HG03097 (cell line): ENCODE measurements at regions not wholly inside any gene's neighbourhood (a gene's known extent, or its start where the extent isn't known, plus 50 kb on each side); places are given as distances from the start of the nearest gene placed in this dataset.

Experiments
- ATAC-seq: cut with Tn5 transposase; IDR thresholded peaks from one replicate; pipeline ENCODE4 v1.9.1; 2021; ENCODE audit not compliant: unreplicated experiment, low FRiP score

DNA sequence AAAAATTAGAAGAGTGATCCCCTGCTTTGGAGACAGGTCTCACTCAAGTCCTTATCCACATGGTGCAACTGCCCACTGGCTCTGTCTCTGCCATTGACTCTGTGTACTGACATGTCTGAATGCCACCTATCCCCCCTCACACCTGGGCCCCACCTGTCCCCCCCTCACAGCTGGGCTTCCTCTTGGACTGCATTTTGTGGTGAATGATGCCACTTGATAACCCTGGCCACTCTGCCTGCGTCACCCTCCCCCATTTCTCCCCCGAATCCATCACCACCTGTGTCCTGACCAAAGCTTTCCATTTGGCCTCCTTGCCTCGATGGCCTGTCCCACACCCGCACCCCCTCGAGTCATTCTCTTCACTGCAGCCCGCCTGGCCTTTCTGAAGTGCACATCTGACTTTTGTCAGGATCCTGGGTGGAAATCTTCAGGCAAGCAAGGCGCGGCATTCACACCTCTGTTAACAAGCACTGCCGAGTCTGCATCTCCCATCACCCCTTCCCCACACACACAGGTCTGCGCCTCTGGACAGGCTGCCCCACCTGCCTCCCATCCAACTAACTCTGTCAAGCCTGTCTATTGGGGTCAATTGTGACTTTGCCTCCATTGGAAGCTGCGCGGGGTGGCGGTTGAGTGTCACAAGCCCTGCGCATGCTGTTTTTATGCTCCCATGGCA lies 175.3 kb upstream of the KLF14 start:
- no peak for ATAC-seq

DNA sequence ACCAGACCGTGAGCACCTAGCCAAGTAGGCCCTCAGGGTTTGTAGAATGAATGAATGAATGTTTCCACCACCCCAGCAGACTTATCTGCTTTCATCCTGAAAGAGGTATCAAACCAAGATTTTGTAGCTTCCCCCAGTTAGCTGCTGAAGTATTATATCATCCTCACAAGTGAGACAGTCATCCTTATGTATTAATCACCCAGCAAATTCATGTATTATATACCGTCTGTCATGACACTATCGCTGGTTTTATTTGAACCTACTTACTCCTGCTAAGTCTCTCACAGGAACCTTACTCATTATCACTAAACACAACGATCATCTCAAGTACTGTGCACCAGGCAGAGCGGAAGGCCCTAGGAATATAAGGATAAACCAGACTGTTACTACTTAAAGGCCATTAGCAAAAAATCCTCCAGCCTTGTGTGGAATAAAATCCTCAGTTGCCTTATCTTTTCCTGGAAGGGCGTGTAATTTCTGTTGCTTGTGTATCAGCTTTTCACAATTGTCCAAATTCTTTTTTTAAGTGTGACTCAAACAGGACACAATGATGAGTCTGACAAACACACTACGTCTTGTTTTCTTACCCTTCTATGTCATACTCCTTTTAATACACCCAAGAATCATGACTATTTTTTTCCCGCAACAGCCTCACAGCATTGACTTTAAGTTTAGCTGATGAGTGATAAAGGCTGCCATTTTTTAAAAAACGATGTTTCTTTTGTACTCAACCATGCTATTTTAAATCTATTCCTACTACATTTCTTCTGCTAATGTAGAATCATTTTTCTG lies 176.1 kb upstream of the KLF14 start:
- no peak for ATAC-seq

- ATAC-seq: no peak
Measured at GRCh38 chr7:130910949-130911944, 177.2 kb upstream of the KLF14 start.

- ATAC-seq: no peak
Measured at GRCh38 chr7:130912082-130912861, 178.3 kb upstream of the KLF14 start.

- peak; percentile 83 for ATAC-seq
Measured at GRCh38 chr7:130912862-130913638, 179.0 kb upstream of the KLF14 start.

DNA sequence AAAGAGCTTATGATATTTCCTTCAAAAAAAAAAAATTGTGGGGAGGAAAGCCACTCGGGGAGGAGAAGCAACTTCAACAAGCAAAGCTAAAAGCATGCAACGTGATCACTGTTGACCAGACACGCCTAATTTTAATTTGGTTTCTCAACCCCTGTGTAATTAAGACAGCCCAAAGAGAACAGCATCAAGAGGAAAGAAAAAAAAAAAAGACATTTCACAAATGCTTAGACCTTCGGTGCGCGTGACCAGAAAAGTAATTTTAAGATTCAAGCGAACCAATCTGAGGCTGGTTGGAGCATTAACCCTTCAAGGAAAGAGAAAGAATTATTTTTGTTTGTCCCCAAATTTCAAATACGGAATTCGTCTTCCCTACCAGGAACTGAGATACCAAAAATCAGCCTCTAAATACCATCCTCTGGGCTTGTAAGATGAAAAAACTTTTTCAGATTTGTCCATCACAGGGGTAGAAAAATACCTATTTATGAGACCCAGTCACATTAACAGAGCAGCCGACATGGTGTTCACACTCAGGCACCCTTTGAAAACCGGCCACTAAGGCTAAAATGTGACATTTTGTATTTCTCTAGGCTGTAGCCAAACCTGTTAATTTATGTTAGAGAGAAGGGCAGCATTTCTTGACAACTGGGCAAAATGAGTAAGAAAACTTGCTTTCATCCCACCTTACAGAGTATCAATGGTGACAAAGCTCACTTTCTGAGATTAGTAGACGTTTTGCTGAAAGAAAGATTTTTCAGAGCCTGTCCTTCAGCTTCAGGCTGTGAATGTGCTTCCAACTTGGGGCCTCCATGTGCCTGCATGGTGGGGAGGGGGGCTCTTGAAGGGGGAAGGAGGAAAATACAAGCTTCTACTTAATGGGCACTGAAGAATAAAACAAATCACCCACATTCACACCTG lies 179.9 kb upstream of the KLF14 start:
- peak; percentile 8 for ATAC-seq

DNA sequence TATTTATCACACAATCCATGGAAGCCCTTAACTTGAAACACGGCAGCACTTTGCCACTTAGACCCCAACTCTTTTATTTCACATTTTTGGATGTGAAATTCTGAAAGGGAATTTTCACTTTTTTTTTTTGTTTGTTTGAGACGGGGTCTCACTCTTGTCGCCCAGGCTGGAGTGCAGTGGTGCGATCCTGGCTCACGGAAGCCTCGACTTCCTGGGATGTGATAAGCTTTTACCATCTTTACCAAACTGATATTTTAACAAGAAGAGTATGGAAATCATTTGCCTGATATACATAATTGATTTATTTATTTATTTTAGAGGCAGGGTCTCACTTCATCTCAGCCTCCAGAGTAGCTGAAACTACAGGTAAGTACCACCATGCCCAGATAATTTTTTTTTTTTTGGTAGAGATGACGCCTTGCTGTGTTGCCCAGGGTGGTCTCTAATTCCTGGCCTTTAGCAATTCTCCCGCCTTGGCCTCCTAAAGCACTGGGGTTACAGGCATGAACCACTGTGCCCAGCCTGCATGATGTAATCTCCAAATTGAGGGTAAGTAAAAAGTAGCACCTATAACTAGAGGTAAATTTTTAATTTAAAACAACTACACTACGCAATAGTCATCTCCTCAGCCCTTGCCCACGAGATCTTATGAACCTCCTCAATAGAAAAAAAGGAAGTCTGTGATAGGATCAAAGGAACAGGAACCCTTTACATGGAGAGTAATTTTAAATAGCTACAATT lies 180.7 kb upstream of the KLF14 start:
- ATAC-seq: no peak

GRCh38 chr7:130917669-130918128 lies 183.7 kb upstream of the KLF14 start:
- ATAC-seq: no peak

- no peak for ATAC-seq
Measured at GRCh38 chr7:130918129-130919052, 184.4 kb upstream of the KLF14 start.

- ATAC-seq: no peak
Measured at GRCh38 chr7:130919316-130920103, 185.5 kb upstream of the KLF14 start.

DNA sequence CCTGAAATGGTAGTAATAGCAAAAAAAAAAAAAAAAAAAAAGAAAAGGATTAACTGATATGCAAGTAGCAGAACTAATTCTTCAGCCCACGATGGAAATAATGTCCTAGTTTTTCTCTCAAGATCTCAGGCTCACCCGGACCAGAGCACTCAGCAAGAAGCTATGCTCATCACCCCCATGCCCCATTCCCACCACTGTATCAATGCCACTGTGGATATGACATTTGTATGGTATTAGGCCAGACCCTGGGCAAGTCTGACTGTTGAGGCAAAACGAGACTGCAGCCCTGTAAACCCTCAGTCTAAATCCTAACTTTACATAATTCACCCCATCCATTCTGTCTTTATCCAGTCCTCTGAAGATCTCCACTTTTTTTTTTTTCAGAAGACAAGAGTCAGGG lies 186.1 kb upstream of the KLF14 start:
- no peak for ATAC-seq

- ATAC-seq: no peak
Measured at GRCh38 chr7:130921391-130922180, 187.6 kb upstream of the KLF14 start.

- no peak for ATAC-seq
Measured at GRCh38 chr7:130922206-130923112, 188.5 kb upstream of the KLF14 start.

- no peak for ATAC-seq
Measured at GRCh38 chr7:130923365-130923764, 189.4 kb upstream of the KLF14 start.
